Body of pancreas (tissue), 4 donors: ENCODE measurements at regions not wholly inside any gene's neighbourhood (a gene's known extent, or its start where the extent isn't known, plus 50 kb on each side); places are given as distances from the start of the nearest gene placed in this dataset.

Experiments used
- ATAC-seq: fragments of 150-250 bp; one replicate; pipeline ENCODE4 v1.9.1; 2016
- DNase-seq, 4 donors: peaks; one replicate each; pipeline ENCODE4 v3.0.0-alpha.2; 2019
- H3K27ac ChIP-seq, 4 donors: fragments of 200-600 bp; sonication (generic); 1 replicate in 3 of 4; 2 replicates in 1 of 4; pipeline versions ENCODE4 v1.5.1 to v1.6.1; 2016 to 2019; ENCODE audit warnings: mild to moderate bottlenecking in 1 of 4, mixed read lengths in 1 of 4, moderate library complexity in 1 of 4
- H3K27me3 ChIP-seq, 2 donors: fragments of 200-600 bp; sonication (generic); one replicate each; pipeline ENCODE4 v1.6.0; 2016; ENCODE audit warnings: mild to moderate bottlenecking in 1 of 2
- H3K36me3 ChIP-seq, 2 donors: fragments of 200-600 bp; sonication (generic); replicated peaks in 1 of 2; 2 replicates each; pipeline ENCODE4 v1.5.1; 2016; ENCODE audit warnings: low read depth in 2 of 2; ENCODE audit not compliant: insufficient read depth in 1 of 2
- H3K4me1 ChIP-seq: fragments of 200-600 bp; sonication (generic); one replicate; pipeline ENCODE4 v1.6.0; 2016
- H3K4me3 ChIP-seq, 2 donors: fragments of 200-600 bp; sonication (generic); 1 replicate in 1 of 2; 2 replicates in 1 of 2; pipeline ENCODE4 v1.5.1; 2016 to 2019
- H3K9me3 ChIP-seq, 3 donors: fragments of 200-600 bp; sonication (generic); 1 replicate in 2 of 3; 2 replicates in 1 of 3; pipeline ENCODE4 v1.5.1; 2016
- CTCF ChIP-seq, 7 experiments: fragments of 450-650 bp in 4 of 7; fragments of 200-600 bp in 3 of 7; sonication (generic) in 3 of 7; IDR thresholded peaks; one replicate each; pipeline ENCODE4 v1.5.1; 2016 to 2019; ENCODE audit warnings: antibody characterized with exemption in 7 of 7
- POLR2A ChIP-seq, 3 donors: fragments of 450-650 bp; IDR thresholded peaks; one replicate each; pipeline ENCODE4 v1.6.1; 2016; ENCODE audit warnings: antibody characterized with exemption in 3 of 3, mild to moderate bottlenecking in 2 of 3
- WGBS, 2 donors: methylation state at CpG; one replicate each; pipeline ENCODE4 v1.1.5; 2017; 5-methylcytosine and 5-hydroxymethylcytosine counted together
- intact Hi-C: fragments of 100-400 bp; cut with DNase I; formaldehyde crosslinking; loops from one replicate; pipeline ENCODE4 v1.15.1; 2023

GRCh38 chr22:48618326-48618725 lies 1209.3 kb downstream of the BRD1 start:
- no peaks in the 10 kb centered on the region for H3K4me1 ChIP-seq
- H3K36me3 ChIP-seq = no peaks in the 10 kb centered on the region
- no peaks in the 10 kb centered on the region for H3K27me3 ChIP-seq
- H3K9me3 ChIP-seq = no peaks in the 10 kb centered on the region
- no peak overlapping the region for H3K27ac ChIP-seq
- intact Hi-C loops = no loop called here
- TF ChIP-seq CTCF (IDR thresholded peaks at IDR 0.05) (no peak), POLR2A (IDR thresholded peaks at IDR 0.05) (no peak)
- WGBS, 2 donors = 78 to 82% methylated on average over 16 to 18 of the region's 18 CpGs
- H3K4me3 ChIP-seq = no peak overlapping the region
- ATAC-seq (no peak), DNase-seq (no peak)

- intact Hi-C loops = no loop called here
- H3K27me3 ChIP-seq = no peaks in the 10 kb centered on the region
- no peak for ATAC-seq
- H3K9me3 ChIP-seq = no peaks in the 10 kb centered on the region
- H3K27ac ChIP-seq = no peak overlapping the region
- DNase-seq = no peak
- no peaks in the 10 kb centered on the region for H3K36me3 ChIP-seq
- TF ChIP-seq POLR2A (IDR thresholded peaks at IDR 0.05) = no peak
- 73 to 86% methylated on average over 9 to 10 of the region's 13 CpGs for WGBS, 2 donors
- H3K4me3 ChIP-seq = no peak overlapping the region
- no peaks in the 10 kb centered on the region for H3K4me1 ChIP-seq
Measured at GRCh38 chr22:48616656-48617055, 1211.0 kb downstream of the BRD1 start.

- TF ChIP-seq CTCF (IDR thresholded peaks at IDR 0.05) = no peak
- no peak for TF ChIP-seq POLR2A (IDR thresholded peaks at IDR 0.05)
- H3K9me3 ChIP-seq = no peaks in the 10 kb centered on the region
- H3K4me3 ChIP-seq = no peak overlapping the region
- no peak overlapping the region for H3K27ac ChIP-seq
- no peak for ATAC-seq
- no peaks in the 10 kb centered on the region for H3K36me3 ChIP-seq
- no peak for DNase-seq
- intact Hi-C loops = no loop called here
- H3K27me3 ChIP-seq = no peaks in the 10 kb centered on the region
- no peaks in the 10 kb centered on the region for H3K4me1 ChIP-seq
- 55 to 56% methylated on average over 20 to 22 of the region's 22 CpGs for WGBS, 2 donors
Measured at GRCh38 chr22:48615171-48616008, 1212.3 kb downstream of the BRD1 start.

- no peaks in the 10 kb centered on the region for H3K27me3 ChIP-seq
- no peak for DNase-seq
- no peak overlapping the region for H3K4me3 ChIP-seq
- intact Hi-C loops = no loop called here
- ATAC-seq = no peak
- no peaks in the 10 kb centered on the region for H3K36me3 ChIP-seq
- WGBS, 2 donors = 77 to 86% methylated on average over 13 to 31 of the region's 32 CpGs
- no peaks in the 10 kb centered on the region for H3K9me3 ChIP-seq
- no peaks in the 10 kb centered on the region for H3K4me1 ChIP-seq
- TF ChIP-seq POLR2A (IDR thresholded peaks at IDR 0.05) (no peak), CTCF (IDR thresholded peaks at IDR 0.05) (no peak)
- H3K27ac ChIP-seq = no peak overlapping the region
Measured at GRCh38 chr22:48613566-48614200, 1214.0 kb downstream of the BRD1 start.

- intact Hi-C loops = no loop called here
- TF ChIP-seq CTCF (IDR thresholded peaks at IDR 0.05) (no peak), POLR2A (IDR thresholded peaks at IDR 0.05) (no peak)
- H3K9me3 ChIP-seq = no peaks in the 10 kb centered on the region
- ATAC-seq = no peak
- WGBS, 2 donors = 68 to 81% methylated on average over 24 to 33 of the region's 33 CpGs
- H3K27me3 ChIP-seq = no peaks in the 10 kb centered on the region
- no peak overlapping the region for H3K27ac ChIP-seq
- no peak overlapping the region for H3K4me3 ChIP-seq
- H3K36me3 ChIP-seq = no peaks in the 10 kb centered on the region
- no peak for DNase-seq
- no peaks in the 10 kb centered on the region for H3K4me1 ChIP-seq
Measured at GRCh38 chr22:48612077-48612995, 1215.3 kb downstream of the BRD1 start.
